ENCODE measurements at regions not wholly inside any gene's neighbourhood (a gene's known extent, or its start where the extent isn't known, plus 50 kb on each side); places are given as distances from the start of the nearest gene placed in this dataset.

DNA sequence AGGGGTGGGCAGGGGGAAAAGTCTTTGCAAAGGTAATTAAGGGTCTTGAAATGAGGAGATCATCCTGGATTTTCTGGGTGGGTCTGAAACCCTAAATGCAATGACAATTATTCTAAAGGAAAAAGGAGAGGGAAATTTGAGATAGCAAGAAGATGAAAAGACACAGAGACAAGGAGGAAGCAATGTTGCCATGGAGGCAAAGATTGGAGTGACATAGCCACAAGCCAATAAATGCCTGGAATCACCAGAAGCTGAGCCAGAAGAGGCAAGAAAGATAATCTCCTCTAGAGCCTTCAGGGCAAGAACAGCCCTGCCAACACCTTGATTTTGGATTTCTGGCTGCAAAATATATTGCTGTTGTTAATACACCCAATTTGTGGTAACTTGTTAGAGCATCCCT, 1246.3 kb upstream of the PIK3C3 start:
- no peak for DNase-seq

DNA sequence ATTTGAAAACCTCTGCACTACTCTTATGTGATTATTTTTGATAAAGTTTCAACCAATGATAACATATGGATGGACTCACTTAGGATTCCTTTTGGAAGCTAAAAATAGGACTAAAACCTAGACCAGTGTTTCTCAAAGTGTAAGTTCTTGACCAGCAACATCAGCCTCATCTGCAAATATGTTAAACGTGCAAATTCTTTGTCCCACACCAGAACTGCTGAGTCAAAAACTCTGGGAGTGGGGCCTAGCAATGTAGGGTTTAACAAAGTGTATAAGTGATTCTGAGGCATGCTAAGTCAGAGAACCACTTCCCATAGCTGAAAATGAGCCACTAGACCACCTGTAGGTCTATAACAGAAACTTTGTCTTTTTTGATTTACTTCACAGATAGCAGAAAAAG, 1247.2 kb upstream of the PIK3C3 start:
- DNase-seq, result no peak

GRCh38 chr18:40698129-40698528, 1256.9 kb upstream of the PIK3C3 start:
- DNase-seq, result no peak

- DNase-seq, result no peak
Measured at GRCh38 chr18:40695526-40695925, 1259.5 kb upstream of the PIK3C3 start.

DNA sequence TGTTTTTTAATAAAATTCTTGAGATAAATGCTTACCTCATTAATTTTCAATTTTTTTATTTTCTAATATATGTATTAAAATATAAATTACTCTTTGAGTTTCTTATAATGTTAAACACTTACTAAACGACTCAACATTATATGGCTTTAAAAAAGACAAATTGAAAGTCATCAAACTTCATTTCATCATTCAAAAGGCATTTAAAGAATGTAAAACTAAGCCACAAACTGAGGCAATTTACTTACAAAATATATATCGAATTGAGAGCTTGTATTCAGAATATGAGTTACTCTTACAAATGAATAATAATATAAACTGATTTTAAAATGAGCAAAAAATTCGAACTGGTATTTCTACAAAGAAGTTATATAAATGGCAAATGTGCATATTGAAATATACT, 1262.2 kb upstream of the PIK3C3 start:
- no peak for DNase-seq

DNA sequence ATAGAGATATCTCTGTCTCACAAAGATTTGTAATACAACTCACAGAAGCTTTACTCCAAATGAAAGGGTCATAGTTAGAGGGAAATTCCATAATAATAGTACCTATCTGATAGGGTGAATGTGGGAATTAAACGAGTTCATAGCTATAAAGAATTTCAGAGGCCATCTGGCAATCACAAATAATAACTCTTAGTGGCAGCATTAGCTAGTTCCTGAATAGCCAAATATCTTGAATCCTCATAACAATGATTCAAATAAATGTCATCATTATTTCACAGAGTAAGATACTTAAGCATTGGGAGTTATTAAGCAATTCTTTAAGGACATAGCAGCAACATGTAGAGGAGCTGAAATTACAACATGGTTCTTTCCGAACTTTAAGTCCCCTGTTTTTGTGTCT, 1265.0 kb upstream of the PIK3C3 start:
- no peak for DNase-seq

GRCh38 chr18:40687399-40687798, 1267.6 kb upstream of the PIK3C3 start:
- DNase-seq, result no peak

- DNase-seq, result no peak
Measured at GRCh38 chr18:40686836-40687235, 1268.2 kb upstream of the PIK3C3 start.

DNA sequence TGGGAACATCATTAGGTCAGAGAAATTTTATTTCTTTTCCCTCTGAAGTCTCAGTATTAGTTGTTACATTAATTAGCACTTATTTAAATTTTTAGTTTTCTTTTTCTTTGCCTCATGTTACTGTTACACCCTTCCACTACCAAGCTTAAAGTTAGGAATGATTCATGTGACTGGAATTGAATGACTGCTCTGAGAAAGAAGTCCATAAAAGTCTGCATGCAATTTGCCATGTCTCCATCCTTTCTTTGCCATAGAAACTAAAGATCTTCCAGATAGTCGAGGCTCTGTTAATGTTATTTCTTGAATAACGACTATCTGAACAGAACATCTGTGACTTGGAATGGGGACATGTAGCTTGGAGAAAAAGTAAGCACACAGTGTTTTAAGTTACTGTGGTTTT, 1269.8 kb upstream of the PIK3C3 start:
- DNase-seq, result no peak

DNA sequence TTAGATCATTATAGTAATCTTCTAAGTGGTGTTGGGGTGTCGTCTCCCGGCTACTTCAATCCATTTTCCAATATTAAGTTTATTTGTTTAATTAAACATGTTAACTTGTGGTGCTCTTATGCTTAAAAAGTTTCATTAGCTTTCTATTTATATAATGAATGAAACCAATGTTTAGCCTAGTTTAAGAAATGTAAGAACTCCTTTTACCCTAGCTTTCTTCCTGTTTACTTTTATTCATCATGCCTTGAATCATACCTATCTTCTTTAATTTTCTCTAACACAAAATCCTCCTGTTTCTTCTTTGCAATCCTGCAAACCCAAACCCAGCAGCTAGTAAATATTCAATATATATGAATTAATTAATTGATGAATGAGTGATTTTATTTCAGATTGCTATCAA, 1276.7 kb upstream of the PIK3C3 start:
- DNase-seq, result no peak

DNA sequence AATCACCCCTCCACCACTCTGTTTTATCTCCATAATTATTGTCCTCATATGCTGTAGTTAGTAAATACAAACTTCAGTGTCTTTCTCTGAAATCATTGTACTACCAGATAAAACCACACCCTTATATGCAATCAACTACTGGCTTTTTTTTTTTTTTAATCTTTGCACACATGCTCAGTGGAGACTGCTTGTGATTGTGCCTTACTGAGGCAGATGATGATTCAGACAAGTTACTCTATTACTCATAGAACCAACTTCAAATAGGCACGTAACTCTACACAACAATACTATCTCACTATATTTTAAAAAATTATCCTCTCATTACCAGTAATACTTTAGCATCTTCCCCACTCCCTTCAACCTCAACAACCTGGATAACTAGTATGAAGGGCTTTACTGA, 1278.4 kb upstream of the PIK3C3 start:
- DNase-seq, result no peak

- DNase-seq, result no peak
Measured at GRCh38 chr18:40673150-40673549, 1281.9 kb upstream of the PIK3C3 start.

DNA sequence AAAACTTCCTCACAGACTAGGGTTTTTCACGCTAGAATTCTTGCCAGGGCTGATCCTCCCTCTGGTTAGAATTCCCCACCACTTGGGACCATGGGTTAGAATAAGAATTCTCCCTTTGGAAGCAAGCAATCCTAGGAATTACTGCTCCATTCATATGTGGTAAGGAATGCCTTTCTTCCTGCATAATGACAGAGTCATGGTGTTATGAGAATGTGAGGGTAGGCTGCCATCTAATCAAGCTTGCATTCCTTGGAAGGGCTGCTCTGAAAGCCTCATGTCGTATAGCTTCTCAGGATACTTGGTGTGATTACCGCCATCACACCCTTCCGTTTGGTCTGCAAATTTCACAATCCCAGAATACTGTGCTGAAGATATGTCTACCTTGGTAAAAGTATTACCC, 1282.4 kb upstream of the PIK3C3 start:
- DNase-seq, result no peak

DNA sequence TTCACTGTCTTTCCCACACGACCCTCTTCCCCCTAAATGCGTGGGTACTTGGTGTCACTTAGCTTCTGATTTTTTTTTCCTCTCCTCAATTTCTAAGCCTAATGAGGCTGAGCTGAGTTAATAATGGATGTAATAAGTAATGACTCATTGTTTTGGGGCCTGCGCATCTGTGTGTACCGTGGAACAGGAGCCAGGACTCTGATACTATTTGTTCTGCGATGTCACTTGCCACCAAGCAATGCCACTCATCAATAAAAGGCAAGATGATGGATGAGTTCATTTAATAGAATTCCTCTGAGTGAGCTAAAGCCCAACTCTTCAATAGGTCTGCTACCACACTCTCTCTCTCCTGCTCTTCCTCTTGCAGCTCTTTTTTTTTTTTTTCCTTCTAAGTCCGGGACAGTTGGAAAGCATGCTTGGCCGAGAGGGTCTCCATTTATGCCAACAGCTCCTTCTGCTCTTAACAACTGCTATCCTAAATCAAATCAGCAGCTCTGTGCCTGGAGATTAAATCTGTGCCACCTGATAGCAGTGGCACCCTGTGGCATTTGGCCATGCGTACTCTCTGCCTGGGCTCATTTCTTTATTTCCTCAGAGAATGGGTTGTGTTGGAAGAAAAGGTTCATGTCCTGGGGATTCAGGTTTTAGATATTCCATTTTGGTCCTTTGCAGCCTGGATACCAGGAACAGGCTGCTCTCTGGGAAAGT, 1284.2 kb upstream of the PIK3C3 start:
- DNase-seq, result no peak

DNA sequence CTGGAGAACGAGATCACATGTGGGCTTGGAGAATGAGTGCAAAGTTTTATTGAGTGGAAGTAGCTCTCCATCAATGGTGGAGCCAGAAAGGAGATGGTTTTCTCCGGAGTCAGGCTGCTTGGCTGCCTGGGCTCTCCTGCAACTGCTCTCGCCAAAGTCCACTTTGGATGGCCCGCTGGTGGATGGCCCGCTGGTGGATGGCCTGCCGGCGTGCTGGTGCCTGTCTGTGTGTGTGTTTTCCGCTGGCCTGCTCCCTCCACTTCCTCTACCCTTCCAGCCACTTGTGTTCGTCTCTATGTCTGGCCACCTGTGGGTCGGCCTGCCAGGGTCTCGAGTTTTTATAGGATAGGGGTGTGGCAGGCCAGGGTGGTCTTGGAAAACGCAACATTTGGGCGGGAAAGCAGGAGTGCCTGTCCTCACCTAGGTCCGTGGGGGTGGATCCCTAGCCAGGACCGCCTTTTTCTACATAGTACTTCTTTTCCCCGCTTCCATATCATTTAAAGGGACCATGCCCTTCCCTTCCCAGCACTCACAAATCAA, 1292.1 kb upstream of the PIK3C3 start:
- DNase-seq, result no peak

DNA sequence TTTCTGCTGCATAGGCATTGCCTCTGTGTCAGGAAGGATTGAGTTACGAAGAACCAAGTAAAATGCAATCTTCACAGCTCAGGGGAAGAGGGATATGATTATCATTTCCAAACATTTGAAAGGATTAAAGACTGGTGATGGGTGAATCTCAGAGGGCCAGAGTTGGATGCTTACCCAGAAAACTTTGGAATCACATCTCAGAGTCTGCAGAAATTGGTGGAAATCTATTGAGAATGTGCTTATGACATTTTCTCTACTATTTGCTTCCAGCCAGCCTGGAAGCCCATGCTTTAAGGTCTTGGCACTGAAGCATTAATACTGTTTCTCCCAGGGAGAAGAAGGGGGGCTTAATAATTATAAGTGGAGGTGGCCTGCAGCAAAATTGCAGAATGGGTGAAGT, 1301.4 kb upstream of the PIK3C3 start:
- no peak for DNase-seq

DNA sequence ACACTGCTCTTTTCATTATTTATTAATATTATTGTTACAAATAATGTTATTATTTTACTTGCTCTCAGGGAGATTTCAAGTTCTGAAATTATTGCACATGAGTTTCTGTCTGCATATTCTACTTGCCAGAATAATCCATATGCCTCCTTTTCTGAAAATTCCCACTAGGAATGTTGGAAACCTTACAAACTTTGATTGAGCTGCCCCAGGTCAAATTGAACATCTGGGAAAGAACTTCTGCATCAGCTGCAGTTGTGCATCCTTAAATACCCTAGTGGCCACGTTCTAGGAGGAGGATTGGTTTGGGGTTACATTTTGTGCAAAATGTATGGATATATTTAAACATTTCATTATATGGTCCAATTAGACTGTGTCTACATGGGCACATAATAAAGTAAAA, 1302.7 kb upstream of the PIK3C3 start:
- DNase-seq, result no peak

DNA sequence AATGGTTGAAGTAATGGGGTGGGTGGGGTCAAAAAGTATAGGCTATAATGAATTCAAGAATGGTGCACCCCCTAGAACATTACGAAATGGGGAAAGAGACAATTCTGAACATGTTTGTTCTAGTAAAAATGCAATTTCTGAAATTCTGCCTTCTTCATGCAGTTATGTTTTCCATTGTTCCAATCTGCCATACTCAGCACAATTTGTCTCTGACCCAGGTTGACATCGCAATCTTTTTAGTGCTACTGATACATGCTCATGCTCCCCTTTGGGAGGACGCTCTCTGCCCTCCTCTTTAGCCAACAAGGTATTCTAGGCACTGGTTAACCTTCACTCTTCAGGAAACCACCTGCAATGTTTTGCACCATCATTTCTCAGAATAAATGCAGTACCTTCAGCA, 1303.9 kb upstream of the PIK3C3 start:
- no peak for DNase-seq

DNA sequence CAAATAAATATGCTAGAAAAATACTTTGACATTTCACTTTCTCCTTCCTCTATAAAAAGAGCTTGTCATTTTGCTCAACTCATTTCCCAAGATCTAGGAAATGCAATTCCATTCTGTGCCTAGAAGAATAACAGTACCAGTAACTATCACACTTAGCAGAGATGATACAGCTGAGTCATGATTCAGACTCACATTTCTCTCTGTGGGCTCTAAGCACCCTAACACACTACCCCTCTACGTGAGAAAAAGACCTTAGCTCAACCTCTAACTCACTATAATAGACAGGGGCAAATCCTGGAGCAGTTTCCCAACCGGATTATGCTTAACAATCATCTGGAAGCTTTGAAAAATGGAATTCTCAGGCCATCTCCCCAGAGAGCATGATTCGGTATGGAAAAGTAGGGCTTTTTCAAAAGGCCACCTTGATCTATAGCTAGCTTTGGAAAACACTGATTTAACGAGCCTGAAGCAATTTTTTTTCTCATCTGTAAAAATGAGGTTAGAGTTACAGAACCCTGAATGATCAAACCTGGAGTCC, 1312.3 kb upstream of the PIK3C3 start:
- DNase-seq, result no peak

- DNase-seq, result no peak
Measured at GRCh38 chr18:40631319-40631718, 1323.7 kb upstream of the PIK3C3 start.

- no peak for DNase-seq
Measured at GRCh38 chr18:40630496-40630895, 1324.5 kb upstream of the PIK3C3 start.

- no peak for DNase-seq
Measured at GRCh38 chr18:40624959-40625358, 1330.1 kb upstream of the PIK3C3 start.

- no peak for DNase-seq
Measured at GRCh38 chr18:40613721-40614120, 1341.3 kb upstream of the PIK3C3 start.

DNA sequence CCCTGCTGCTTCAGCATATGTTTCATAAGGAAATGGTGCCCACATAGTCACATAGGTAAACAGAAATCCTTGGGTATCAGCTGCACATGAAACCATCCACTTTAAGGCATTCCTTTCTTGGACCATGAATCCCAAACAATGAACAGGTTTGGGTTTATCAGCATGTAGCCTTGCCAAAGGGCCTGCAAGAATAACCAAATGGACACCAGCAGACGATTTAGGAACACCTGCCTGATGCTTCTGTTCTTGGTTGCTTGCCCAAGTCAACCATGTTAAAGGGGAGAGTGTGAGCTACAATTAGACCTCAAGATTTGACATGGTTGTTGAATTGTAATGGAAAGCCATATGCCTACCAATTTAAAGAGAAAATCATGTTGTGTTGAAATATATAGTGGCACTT, 1342.7 kb upstream of the PIK3C3 start:
- DNase-seq, result no peak

GRCh38 chr18:40608226-40608625, 1346.8 kb upstream of the PIK3C3 start:
- DNase-seq, result no peak
